CMK (cell line): ENCODE measurements at regions not wholly inside any gene's neighbourhood (a gene's known extent, or its start where the extent isn't known, plus 50 kb on each side); places are given as distances from the start of the nearest gene placed in this dataset.
A peak's percentile ranks its signal among the peaks of the same experiment; 100 is the strongest.
"Not testable (repeated sequence)": the region's sequence is repeated elsewhere in the genome, so short reads cannot be mapped to it uniquely, and the experiment has no call there.

Source experiments
- DNase-seq: peaks from one replicate; pipeline ENCODE4 v3.0.0-alpha.2; 2010; ENCODE audit warnings: low read depth

GRCh38 chr6:112651239-112651638 lies 304.1 kb downstream of the RFPL4B start:
- peak; percentile 87 for DNase-seq

GRCh38 chr6:112659912-112660311 lies 312.8 kb downstream of the RFPL4B start:
- DNase-seq = no peak

GRCh38 chr6:112660626-112661025 lies 313.5 kb downstream of the RFPL4B start:
- no peak for DNase-seq

GRCh38 chr6:112663698-112664097 lies 316.6 kb downstream of the RFPL4B start:
- DNase-seq = no peak

- DNase-seq = no peak
Measured at GRCh38 chr6:112665114-112665513, 318.0 kb downstream of the RFPL4B start.

GRCh38 chr6:112665815-112666214 lies 318.7 kb downstream of the RFPL4B start:
- no peak for DNase-seq

GRCh38 chr6:112667427-112667826 lies 320.3 kb downstream of the RFPL4B start:
- no peak for DNase-seq

- DNase-seq = no peak
Measured at GRCh38 chr6:112680091-112680490, 333.0 kb downstream of the RFPL4B start.

GRCh38 chr6:112682071-112682470 lies 334.9 kb downstream of the RFPL4B start:
- no peak for DNase-seq

- no peak for DNase-seq
Measured at GRCh38 chr6:112683106-112683505, 336.0 kb downstream of the RFPL4B start.

- no peak for DNase-seq
Measured at GRCh38 chr6:112683926-112684325, 336.8 kb downstream of the RFPL4B start.

GRCh38 chr6:112685521-112686220 lies 338.5 kb downstream of the RFPL4B start:
- DNase-seq = not testable (repeated sequence)

- not testable (repeated sequence) for DNase-seq
Measured at GRCh38 chr6:112688487-112689165, 341.5 kb downstream of the RFPL4B start.

GRCh38 chr6:112689183-112689858 lies 342.2 kb downstream of the RFPL4B start:
- DNase-seq = not testable (repeated sequence)

GRCh38 chr6:112690497-112691202 lies 343.5 kb downstream of the RFPL4B start:
- DNase-seq = no peak

- no peak for DNase-seq
Measured at GRCh38 chr6:112691289-112691688, 344.2 kb downstream of the RFPL4B start.

- DNase-seq = no peak
Measured at GRCh38 chr6:112695001-112695400, 347.9 kb downstream of the RFPL4B start.

- no peak for DNase-seq
Measured at GRCh38 chr6:112697265-112697664, 350.1 kb downstream of the RFPL4B start.

- no peak for DNase-seq
Measured at GRCh38 chr6:112701201-112701600, 354.1 kb downstream of the RFPL4B start.

- DNase-seq = no peak
Measured at GRCh38 chr6:112710710-112711109, 363.6 kb downstream of the RFPL4B start.

GRCh38 chr6:112713402-112713801 lies 366.3 kb downstream of the RFPL4B start:
- no peak for DNase-seq

GRCh38 chr6:112717401-112717800 lies 370.3 kb downstream of the RFPL4B start:
- no peak for DNase-seq
